ENCODE measurements at regions not wholly inside any gene's neighbourhood (a gene's known extent, or its start where the extent isn't known, plus 50 kb on each side); places are given as distances from the start of the nearest gene placed in this dataset.

DNA sequence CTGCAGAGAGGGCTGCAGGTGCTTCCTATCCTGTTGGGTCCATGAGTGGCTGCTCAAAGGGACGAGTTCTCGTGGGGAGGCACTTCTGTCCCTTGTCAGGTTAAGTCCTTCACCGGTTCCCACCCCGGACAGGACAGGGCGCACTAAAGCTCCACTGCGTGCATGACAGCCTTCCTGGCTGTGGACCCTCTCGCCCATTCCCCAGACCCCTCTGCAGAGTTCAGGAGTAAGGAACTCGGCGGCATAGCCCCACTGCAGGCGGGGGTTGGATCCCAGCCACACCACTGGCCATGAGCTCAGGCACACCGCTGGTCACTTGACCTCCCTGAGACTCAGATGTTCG, 147.5 kb upstream of the ID2 start (continued):
- TF ChIP-seq JUND (IDR thresholded peaks at IDR 0.05) (no peak), POLR2A (IDR thresholded peaks at IDR 0.05; ENCODE audit: borderline replicate concordance, extremely low read depth, insufficient read depth, insufficient read length) (no peak), YY1 (IDR thresholded peaks at IDR 0.05; ENCODE audit: extremely low read depth, insufficient replicate concordance, low read depth, low read length) (no peak), EZH2 (IDR thresholded peaks at IDR 0.05) (no peak), CBX3 (IDR thresholded peaks at IDR 0.05; ENCODE audit: low read depth) (no peak), SRF (IDR thresholded peaks at IDR 0.05; ENCODE audit: low read depth) (no peak)

DNA sequence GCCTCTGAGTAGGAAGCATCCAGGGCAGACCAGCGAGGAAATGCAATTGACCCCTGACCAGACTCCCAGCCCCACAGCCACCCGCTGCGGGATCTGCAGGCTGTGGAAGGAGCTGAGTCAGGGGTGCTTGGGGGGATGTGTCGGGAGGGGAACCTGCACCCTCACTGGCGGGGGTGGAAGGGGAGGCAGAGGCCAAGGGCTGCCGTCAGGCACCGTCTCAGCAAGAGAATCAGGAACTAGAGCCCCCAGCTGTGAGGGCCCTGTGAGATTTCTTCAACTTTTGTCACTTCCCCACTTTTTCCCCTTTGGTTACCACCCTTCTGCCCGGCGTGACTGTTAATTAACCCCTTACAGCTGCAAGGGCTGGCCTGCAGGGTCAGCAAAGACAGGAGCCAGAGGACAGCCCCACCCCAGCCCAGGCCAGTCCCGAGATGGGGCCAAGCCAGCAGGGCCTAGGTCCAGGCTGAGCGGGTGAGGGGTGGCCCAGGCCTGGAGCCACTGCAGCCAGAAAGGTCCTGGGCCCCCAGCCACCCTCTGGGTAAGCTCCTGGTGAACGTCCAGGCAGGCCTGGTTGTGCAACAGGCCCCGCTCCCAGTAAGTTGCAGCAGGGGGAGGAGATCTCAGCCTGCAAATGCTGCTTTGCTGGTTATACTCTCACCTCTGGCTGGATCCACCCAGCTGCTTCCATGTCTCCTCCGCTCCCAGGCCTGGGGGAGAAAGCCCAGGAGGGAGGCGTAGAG, 147.0 kb upstream of the ID2 start:
- no peak overlapping the region for H3K4me2 ChIP-seq (ENCODE audit: low read length)
- H3K36me3 ChIP-seq (ENCODE audit: control insufficient read depth in 1 of 2, insufficient read depth in 2 of 2, low read length in 2 of 2): no peaks in the 10 kb centered on the region
- peaks cover 3 to 11% of the 10 kb centered on the region in 2 experiments; a peak in 2 of 4 replicates for H3K9me3 ChIP-seq (ENCODE audit: control insufficient read depth in 1 of 2, insufficient read depth in 1 of 2, low read depth in 1 of 2, low read length in 2 of 2)
- DNase-seq (ENCODE audit: low read depth, low spot score) (no peak), ATAC-seq (no peak)
- no TSS peak for BruUV-seq (replicated peaks)
- CTCF ChIA-PET: no interaction called here
- H3K79me2 ChIP-seq (ENCODE audit: insufficient read depth, low read length): no peaks in the 10 kb centered on the region
- RAD21 ChIA-PET (ENCODE audit: low non-redundant PET in 1 of 2, low total read pairs in 2 of 2, uncharacterized antibody in 2 of 2, unreplicated experiment in 2 of 2): no interaction called here
- no peak overlapping the region for H3K9ac ChIP-seq (ENCODE audit: low read length)
- no peak overlapping the region for H3K4me3 ChIP-seq (replicated peaks in 1 of 2; ENCODE audit: low read depth in 1 of 2, low read length in 2 of 2)
- intact Hi-C loops (cut with micrococcal nuclease): no loop called here
- no peaks in the 10 kb centered on the region for H4K20me1 ChIP-seq (ENCODE audit: insufficient read depth)
- no peaks in the 10 kb centered on the region for H3K9me2 ChIP-seq (ENCODE audit: insufficient read depth)
- no peak overlapping the region for H2AFZ ChIP-seq (ENCODE audit: low read depth, low read length, poor library complexity, severe bottlenecking)
- H3K27ac ChIP-seq (ENCODE audit: low read depth, low read length): no peak overlapping the region
- no peaks in the 10 kb centered on the region for H3K27me3 ChIP-seq (ENCODE audit: insufficient read depth, low read length)
- POLR2A ChIA-PET: no interaction called here
- H3K4me1 ChIP-seq (ENCODE audit: control insufficient read depth in 1 of 2, insufficient read depth in 2 of 2, low read length in 2 of 2): no peaks in the 10 kb centered on the region
- TF ChIP-seq ZFX (IDR thresholded peaks at IDR 0.05): no peak
- TF ChIP-seq ZNF274 (IDR thresholded peaks at IDR 0.05; ENCODE audit: low read depth, low read length): no peak
- TF ChIP-seq, protein P1, sequence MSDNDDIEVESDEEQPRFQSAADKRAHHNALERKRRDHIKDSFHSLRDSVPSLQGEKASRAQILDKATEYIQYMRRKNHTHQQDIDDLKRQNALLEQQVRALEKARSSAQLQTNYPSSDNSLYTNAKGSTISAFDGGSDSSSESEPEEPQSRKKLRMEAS (IDR thresholded peaks at IDR 0.05): no peak
- no peak for TF ChIP-seq POLR2AphosphoS5 (IDR thresholded peaks at IDR 0.05; ENCODE audit: low read depth, low read length)
- TF ChIP-seq TCF7L2 (IDR thresholded peaks at IDR 0.05; ENCODE audit: borderline replicate concordance, extremely low read depth, insufficient read depth, insufficient read length): no peak
- no peak for TF ChIP-seq SIN3A (IDR thresholded peaks at IDR 0.05; ENCODE audit: low read depth)
- no peak for TF ChIP-seq FOSL1 (IDR thresholded peaks at IDR 0.05; ENCODE audit: low read depth)
- TF ChIP-seq, protein P2, sequence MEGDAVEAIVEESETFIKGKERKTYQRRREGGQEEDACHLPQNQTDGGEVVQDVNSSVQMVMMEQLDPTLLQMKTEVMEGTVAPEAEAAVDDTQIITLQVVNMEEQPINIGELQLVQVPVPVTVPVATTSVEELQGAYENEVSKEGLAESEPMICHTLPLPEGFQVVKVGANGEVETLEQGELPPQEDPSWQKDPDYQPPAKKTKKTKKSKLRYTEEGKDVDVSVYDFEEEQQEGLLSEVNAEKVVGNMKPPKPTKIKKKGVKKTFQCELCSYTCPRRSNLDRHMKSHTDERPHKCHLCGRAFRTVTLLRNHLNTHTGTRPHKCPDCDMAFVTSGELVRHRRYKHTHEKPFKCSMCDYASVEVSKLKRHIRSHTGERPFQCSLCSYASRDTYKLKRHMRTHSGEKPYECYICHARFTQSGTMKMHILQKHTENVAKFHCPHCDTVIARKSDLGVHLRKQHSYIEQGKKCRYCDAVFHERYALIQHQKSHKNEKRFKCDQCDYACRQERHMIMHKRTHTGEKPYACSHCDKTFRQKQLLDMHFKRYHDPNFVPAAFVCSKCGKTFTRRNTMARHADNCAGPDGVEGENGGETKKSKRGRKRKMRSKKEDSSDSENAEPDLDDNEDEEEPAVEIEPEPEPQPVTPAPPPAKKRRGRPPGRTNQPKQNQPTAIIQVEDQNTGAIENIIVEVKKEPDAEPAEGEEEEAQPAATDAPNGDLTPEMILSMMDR (IDR thresholded peaks at IDR 0.05 in 2 of 3, conservative IDR thresholded peaks at IDR 0.05 in 1 of 3; ENCODE audit: borderline replicate concordance in 1 of 3, insufficient read depth in 1 of 3, low read depth in 2 of 3, low read length in 2 of 3): no peak
- no peak for TF ChIP-seq JUND (IDR thresholded peaks at IDR 0.05)
- TF ChIP-seq POLR2A (IDR thresholded peaks at IDR 0.05; ENCODE audit: borderline replicate concordance, extremely low read depth, insufficient read depth, insufficient read length): no peak
- TF ChIP-seq, protein P3, sequence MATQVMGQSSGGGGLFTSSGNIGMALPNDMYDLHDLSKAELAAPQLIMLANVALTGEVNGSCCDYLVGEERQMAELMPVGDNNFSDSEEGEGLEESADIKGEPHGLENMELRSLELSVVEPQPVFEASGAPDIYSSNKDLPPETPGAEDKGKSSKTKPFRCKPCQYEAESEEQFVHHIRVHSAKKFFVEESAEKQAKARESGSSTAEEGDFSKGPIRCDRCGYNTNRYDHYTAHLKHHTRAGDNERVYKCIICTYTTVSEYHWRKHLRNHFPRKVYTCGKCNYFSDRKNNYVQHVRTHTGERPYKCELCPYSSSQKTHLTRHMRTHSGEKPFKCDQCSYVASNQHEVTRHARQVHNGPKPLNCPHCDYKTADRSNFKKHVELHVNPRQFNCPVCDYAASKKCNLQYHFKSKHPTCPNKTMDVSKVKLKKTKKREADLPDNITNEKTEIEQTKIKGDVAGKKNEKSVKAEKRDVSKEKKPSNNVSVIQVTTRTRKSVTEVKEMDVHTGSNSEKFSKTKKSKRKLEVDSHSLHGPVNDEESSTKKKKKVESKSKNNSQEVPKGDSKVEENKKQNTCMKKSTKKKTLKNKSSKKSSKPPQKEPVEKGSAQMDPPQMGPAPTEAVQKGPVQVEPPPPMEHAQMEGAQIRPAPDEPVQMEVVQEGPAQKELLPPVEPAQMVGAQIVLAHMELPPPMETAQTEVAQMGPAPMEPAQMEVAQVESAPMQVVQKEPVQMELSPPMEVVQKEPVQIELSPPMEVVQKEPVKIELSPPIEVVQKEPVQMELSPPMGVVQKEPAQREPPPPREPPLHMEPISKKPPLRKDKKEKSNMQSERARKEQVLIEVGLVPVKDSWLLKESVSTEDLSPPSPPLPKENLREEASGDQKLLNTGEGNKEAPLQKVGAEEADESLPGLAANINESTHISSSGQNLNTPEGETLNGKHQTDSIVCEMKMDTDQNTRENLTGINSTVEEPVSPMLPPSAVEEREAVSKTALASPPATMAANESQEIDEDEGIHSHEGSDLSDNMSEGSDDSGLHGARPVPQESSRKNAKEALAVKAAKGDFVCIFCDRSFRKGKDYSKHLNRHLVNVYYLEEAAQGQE (IDR thresholded peaks at IDR 0.05; ENCODE audit: low read depth): no peak
- TF ChIP-seq RAD21 (IDR thresholded peaks at IDR 0.05; ENCODE audit: low read depth): no peak
- TF ChIP-seq YY1 (IDR thresholded peaks at IDR 0.05; ENCODE audit: extremely low read depth, insufficient replicate concordance, low read depth, low read length): no peak
- no peak for TF ChIP-seq SRF (IDR thresholded peaks at IDR 0.05; ENCODE audit: low read depth)
- no peak for TF ChIP-seq CEBPB (IDR thresholded peaks at IDR 0.05; ENCODE audit: low read depth)
- TF ChIP-seq EZH2phosphoT487 (IDR thresholded peaks at IDR 0.05; ENCODE audit: borderline replicate concordance): no peak
- TF ChIP-seq, protein P4, sequence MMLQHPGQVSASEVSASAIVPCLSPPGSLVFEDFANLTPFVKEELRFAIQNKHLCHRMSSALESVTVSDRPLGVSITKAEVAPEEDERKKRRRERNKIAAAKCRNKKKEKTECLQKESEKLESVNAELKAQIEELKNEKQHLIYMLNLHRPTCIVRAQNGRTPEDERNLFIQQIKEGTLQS (IDR thresholded peaks at IDR 0.05): no peak
- TF ChIP-seq SP1 (IDR thresholded peaks at IDR 0.05; ENCODE audit: low read depth): no peak
